AG20443 (cell line): ENCODE measurements at regions not wholly inside any gene's neighbourhood (a gene's known extent, or its start where the extent isn't known, plus 50 kb on each side); places are given as distances from the start of the nearest gene placed in this dataset.

Source experiments
- DNase-seq: peaks from one replicate; pipeline ENCODE4 v3.0.0; 2012; ENCODE audit warnings: low spot score, mixed read lengths

DNA sequence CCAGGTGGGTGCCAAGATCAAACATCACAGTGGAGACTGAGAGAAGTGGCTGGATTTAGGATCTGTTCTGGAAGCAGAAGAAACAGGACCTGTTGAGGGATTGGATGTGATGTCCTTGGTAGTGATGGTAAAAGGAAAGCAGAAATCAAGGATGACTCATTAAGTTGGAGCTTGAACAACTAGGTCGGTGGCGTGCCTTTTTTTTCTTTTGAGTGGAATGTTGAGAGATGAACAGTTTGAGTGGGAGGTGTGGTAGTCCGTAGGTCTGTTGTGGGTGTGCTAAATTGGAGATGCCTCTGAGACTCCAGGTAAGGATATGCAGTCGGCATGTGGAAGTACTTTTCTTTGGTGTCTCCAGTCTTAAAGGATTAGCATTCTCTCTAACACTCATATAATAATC is 92.1 kb upstream of the IL12B start:
- peak; percentile 35 for DNase-seq

DNA sequence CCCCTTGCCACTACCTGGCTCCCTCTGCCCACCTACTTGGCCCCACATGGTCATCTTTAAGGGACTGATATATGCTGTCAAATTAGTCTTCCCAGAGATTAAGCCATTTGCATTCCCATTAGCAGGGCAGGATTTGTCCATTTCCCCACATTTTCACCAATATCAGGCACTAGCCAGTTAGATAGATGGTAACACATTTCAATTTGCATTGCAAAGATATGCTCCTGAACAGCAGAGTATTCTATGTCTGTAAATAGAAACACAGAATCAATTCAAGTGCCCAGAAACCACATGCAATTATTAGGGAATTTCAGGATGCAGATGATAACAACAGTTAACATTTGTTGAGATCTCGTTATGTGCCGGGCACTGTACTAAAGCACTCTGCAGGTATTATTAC is 92.6 kb upstream of the IL12B start:
- DNase-seq: no peak

DNA sequence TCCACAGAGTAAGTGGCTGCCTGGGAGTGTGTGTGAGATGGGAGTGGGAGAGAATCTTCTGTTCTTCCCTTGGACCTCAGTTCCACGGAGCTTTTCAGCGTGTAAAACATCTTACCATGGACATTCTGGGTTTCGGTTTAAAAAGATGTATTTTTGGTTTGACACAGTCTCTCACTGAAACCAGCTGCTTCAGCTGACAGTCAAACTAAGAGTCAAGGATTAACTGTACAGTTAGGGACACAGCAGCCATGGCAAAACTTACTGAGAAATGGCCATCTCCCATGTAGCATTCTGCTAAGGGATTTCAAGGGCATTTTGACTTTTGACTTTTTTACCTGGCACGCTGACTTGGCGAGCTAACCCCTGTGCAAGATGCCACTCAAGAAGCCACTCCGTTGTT is 93.8 kb upstream of the IL12B start:
- DNase-seq: no peak

DNA sequence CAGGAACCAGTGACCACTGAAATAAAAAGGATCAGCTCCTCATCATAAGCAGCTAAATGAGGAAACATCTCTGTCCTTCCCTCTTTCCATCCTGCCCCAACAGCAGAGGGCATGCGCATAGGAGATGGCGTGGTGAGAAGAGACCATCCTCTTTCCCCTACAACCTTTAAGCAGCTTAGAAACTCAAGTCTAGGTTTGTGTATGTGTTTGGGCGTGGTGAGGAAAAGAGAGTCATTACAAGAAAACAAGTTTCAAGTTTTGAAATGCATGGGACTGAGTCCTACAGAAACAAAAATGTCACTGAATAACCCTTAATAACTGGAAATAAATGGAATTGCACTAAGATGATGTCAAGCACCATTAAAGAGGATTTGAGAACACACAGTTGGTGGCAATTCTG is 96.4 kb upstream of the IL12B start:
- no peak for DNase-seq

DNA sequence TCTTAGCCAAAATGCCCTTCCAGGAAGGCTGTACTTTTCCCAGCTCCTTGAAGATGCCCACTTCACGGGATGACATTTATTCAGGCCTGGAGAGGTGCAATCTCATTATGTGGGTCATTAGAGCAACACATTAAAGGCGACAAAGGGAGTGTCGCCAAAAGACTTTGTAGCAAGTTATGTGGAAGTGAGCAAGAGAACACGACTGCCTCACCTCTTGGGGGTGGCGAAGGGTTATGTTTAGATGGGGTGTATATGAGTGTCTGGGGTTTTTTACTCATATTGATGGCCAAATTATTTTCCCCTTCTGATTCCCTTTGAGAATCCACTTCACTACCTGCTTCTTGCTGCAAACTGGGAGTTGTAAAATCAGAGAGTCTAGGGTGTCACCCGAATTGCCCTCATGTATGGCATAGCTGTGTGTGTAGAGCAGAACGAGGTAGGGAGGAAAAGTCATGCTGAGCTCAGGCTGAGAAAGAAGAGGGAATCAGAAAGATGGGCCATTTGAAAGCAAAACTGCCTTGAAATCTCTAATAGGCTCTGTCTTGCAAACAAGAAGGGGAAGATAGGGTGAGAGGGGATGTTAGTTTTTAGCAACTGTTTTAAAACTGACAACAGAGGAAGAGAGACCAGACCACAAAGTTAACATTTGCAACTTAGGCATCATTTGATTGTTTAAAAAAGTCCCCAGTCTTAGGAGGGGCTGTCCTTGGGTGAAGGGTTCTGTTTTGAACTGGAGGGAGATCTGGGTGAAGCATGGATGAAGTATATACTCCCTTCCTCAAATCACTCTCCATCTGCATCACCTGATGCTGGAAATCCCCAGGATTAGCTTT is 97.1 kb upstream of the IL12B start:
- no peak for DNase-seq

DNA sequence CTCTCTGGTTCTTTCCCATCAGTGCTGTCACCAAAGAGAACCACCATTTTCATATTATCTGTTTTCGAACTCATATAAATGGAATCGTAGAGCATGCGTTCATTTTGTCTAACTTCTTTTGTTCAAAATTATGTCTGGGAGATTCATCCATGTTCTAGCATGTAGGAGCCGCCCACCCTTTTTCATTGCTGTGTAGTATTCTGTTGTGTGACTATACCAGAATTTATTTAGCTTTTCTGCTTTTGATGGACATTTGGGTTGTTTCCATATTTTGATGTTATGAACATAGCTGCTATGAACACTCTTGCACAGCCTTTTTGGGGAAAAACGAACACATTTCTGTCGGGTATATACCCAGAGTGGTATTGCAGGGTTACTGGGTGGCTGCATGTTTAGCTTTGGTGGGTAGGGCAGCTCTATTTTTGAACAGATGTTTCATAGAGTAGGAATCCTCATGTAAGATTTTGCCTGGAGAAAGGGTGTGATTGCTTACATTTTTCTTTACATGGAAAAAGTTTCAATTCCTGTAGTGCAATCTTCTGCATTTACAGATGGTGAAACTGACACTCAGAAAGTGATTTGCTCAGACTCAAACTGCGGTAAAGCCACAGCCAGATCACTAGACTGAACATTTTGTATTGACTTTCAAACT is 100.2 kb upstream of the IL12B start:
- DNase-seq: peak; percentile 37

DNA sequence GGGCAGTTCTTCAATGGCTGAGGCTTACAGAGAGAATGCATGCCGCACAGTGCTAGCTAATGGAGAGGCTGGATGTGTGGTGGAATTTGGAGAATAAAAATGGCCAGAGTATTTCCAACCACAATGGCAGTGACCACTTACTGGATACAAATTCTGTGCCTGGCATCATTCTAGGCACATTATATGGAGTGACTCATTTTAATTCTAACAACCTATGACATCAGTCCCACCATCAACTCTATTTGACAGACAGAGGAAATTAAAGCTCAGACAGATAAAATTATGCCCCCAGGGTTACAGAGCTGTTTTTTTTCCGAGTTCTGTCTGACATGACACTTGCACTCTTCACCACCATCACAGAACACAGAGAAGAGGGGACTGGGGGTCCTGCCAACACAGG is 105.6 kb upstream of the IL12B start:
- DNase-seq: no peak

DNA sequence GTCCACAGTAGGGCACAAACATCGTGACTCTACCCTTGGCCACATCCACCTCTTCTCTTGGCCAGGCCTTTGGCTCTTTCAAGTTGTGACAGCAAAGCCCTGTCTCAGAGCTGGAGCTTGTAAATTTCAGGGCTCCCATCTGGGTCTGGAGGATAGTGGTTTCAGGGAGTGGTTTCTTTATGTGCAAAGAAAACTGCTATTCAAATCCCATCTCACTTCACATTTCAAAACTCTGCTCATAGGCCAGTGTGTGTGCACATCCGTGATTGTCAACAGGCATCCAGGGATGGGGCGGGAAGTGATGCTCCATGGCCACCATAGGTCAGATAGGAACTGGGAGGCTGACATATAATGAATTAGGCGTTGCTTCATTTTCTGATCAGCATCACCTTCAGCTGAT is 107.8 kb upstream of the IL12B start:
- no peak for DNase-seq

DNA sequence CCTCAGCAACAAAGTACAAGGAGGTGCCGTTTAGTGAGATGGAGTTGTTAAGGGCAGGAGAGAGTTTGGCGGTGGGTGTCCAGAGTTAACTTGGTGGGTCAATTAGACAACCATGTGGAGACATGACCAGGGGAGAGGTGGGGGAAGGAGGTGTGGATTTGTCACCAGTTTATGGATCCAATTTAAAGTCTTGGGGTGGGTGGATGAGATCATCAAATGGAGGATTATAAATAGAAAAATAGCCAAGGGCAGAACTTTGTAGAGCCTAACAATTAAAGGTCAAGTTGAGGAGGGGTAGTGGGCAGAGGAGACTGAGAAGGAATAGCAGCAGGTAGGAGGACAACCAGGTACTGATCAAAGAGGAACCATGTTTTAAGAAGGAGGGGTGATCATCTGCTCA is 108.7 kb upstream of the IL12B start:
- DNase-seq: no peak

DNA sequence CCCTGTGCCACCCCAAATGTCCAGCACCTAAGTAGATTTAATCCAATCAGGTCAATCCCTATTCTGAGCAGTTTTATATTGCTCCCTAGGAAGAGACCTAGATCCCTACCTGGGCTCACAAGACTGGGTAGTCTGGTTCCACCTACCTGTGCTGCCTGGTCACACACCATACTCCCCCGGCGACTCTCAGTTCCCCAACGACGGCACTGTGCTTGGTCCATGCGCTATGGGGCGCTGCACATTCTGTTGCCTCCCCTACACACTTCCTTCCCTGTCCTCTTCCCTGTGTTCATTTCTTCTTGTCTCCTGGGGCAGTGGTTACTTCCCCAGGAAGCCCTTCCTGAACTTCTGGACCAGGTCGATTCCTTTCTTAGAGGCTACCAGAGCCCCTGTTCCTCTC is 109.9 kb upstream of the IL12B start:
- no peak for DNase-seq

DNA sequence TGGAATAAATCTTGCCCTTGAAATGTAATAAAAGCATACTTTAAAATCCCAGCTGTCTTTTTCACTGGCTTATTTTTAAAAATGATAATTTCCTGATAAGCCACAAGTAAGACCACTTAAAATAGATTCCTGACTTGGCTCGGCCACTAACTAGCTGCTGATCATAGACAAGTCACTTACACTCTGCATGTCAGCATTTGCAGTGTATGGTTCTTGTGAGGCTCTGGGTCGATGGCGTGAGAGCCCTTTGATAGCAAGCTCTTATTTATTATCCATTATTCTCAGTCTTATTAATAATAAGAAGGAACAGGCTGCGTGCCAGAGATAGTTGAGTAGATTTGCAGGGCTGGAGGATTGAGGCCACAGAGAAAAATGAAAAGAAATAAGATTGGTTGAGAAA is 110.7 kb upstream of the IL12B start:
- DNase-seq: no peak

DNA sequence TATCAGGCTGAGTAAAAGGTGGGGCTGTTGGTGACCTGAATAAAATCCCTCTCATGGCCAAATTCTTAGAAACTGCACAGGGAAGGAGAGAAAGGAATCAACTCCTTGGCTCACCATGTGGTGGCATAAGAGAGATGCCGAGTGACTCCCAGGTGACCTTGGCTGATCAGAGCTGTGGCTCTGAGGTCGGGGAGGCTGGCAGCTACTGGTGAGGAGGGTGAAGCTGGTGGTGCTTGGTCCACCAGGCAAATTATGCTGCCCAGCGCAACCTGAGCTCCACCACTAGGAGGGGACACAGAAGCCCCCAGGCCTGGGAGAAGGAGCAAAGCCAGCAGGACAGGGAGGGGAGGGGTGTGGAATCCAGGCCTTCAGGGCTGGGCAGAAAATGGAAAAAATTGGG is 111.2 kb upstream of the IL12B start:
- DNase-seq: peak; percentile 34

DNA sequence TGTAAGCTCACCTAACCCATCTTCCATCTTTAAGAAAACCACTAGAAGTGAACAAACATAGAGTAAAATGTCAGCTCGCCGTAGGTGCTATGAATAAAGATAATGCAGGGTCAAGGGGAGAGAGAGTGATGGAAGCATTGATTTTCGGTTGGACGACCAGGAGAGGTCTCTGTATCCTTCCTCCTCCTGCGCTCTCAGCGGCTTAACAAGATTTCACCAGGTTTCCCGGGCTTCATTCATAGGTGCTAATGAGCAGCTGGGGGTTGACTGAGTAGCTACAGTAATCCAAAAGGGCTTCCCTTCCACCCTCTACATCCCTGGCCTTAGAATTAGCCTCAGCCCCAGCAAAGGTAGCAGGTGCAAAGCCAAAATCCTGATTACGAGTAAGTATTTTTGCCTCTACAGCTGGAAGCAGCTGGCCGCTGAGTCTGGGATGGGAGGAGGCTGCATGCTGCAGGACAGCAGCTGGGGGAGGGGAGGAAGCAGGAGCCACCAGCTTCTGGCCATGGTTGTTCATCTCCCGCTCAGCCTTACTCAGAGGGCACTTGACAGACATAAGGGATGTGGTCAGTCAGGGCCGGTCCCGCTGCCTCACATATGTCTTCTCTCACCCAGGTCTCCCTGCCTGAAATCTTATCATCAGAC is 112.0 kb upstream of the IL12B start:
- no peak for DNase-seq

DNA sequence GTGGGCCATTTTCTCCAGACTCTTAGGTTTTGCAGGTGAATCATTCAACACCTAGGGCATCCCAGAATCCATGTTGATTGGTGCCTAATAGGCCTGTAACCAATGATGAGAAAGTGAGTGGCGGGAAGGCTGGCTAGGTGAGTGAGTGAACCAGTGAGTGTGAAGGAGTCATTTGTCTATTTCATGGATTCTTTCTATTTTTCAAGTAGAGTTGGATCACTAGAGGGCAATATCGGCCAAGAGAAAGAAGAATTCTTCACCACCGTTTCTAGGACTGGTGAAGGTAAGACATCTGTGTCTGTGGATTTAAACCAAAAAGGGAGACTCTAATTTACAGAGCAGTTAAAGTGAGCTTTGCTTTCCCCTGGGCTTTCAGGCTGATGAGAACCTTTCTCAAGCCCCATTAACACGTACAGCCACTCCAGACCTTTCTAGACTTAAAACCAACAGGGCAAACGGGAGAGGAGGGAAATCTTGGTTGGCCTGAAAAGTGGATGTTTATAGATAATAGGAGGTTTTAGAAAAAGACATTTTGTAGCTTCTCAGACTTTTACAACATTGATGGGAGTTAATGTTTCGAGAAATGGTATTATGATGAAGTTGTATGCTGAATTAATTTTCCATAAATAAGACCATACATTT is 114.3 kb upstream of the IL12B start:
- DNase-seq: peak; percentile 71

DNA sequence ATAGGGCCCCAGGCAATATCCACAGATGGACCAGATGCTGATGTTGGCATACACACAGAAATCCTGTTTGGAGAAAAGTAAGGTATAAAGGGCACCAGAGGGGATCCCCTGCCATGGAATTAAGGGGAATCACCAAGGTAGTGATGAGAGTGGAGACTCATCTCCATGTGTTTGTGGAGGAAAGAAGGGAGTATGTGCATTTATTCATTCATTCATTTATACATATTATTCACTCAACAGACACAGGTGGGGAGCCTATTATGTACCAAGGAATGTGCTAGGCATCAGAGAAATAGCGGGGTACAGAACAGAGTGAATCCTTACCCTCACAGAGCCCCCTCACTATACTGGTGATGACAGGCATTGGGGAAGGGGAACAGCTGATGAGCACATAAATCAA is 116.8 kb upstream of the IL12B start:
- no peak for DNase-seq

DNA sequence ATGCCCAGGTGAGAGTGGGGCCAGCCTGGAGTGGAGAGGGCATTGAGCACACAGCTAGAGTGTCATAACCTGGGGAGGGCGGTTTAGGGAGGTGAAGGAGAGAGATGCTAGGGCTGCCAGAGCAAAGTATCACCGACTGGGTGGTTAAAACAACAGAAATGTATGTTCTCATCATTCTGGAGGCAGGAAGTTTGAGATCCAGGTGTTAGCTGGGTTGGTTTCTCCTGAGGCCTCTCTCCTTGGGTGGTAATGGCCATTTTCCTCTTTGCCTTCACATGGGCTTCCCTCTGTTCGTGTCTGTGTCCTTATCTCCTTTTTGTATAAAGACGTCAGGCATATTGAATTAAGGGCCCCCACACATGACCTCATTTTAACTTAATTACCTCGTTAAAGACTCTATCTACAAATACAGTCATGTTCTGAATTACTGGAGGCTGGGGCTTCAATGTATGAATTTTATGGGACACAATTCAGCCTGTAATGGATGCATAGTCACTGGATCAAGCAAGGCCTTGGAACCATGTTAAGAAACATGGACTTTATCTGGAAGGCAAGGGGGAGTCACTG is 118.6 kb upstream of the IL12B start:
- DNase-seq: no peak

DNA sequence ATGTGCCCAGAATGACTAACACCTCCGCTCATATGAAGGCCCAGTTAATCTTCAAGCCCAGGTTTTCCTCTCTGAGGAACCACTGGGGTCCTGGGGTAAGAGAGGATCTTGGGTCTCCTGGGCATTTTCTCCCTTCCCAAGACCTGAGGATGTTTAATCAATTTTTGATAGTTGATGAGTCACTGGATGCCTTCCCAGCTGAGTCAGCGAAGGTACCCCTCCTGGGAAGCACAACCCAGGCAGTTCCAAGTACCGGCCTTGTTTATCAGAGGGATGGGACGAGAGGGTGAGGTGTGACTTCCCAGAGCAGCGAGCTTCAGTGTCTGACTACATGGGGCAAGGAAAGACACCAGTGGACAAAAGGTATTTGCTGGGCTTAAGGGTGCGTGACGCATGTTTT is 119.6 kb upstream of the IL12B start:
- DNase-seq: no peak

DNA sequence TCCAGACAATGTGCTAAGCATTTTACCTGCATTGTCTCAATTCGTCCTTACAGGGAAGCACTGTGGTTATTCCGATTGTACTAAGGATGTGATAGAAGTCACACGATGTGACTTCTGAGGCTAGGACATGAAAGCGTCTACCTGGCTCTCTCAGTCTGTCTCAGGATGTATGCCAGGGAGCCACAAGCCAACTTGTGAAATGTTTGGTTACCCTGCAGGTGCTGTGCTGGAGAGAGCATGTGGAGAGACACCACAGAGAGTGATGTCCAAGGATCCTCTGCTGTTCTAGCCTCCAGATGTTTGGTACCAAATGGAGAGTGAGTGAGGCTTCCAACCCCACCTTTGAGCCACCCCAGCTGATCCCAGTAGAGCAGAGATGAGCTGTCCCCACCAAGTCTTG is 120.1 kb upstream of the IL12B start:
- no peak for DNase-seq

DNA sequence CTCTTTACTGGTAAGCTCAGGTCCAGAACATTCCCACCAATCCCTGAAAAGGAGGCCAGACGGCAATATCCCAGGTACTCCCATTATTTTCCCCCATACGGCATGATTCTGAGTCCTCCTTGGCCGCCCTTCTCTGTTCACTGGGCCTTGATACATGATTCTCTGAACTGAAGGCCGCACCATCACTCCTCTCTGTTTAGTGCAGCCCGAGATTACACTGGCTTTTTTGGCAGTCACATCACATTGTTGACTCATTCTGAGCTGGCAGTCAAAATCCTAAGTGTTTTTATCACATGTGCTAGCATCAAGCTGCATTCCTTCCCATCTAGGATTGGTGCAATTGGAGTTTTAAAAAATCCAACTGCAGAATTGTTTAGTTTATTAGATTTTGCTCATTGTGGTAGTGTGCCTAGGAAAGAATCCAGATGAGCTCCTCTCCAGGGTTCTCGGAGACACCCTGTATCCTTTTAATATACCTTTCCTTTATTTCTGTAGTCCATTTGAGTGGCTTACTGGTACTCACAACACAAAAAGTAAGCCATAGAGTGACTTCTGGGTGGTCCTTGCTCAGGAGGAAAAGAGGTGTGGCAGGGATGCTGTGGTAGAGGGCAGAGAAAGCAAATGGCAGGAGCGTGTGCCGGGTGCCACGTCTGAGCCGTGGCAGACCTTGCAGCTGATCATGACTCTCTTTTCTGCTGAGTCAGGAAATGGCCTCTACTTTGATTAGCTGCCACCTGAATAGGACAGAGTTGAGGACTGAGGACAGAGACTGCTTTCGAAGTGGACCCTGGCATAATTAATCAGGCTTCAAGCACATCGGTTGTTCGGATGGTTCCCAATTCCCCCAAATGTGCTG is 121.1 kb upstream of the IL12B start:
- peak; percentile 90 for DNase-seq

DNA sequence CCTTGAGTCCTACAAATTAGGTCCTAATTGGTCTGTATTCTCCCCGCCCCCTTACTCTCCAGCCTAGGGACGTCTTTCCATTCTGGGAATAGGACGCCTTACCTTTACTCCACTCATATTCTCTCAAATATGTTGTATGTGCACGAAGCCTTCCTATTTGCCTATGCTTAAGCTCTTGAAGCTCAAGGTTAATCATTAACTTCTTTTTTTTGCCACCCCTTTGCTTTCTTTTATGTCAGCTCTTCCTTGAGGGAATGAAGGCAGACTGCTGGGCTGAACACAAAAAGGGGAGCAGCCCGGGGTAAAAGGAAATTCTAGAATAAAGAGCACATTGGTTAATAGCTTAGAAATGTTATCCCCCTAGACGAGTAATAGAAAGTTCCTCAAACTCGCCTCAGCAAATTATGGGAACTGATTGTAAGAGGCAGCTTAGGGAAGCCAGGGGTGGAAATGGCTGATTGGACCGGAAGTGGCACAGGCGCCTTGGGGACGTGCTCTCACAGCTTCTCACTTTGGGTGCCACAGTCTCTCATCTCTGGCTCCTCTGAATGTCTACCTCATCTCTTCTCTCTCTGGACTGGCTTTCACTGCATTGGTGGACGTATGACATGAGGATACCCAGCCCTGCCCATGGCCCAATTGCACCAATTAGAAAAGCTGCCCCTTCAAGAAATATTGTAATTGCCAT is 122.3 kb upstream of the IL12B start:
- no peak for DNase-seq

DNA sequence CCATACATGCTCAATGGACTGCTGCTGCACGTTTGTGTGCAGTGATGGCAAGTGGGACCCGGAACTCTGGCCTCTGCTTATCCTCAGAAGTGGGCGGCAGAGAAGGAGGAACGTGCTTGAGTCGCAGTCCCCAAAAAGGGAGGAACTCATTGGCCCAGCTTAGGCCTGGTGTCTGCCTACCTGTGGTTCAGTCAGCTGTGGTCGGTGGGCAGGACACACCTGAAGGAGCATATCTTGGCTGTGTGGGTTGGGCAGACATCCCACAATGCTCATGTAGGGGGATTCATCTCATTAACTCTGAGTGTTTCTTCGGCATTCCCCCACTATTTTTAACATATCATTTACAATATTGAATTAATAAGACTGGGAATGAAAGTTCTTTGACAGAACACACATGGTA is 122.9 kb upstream of the IL12B start:
- DNase-seq: no peak
